Smooth muscle cell (in vitro differentiated cells): ENCODE measurements at regions not wholly inside any gene's neighbourhood (a gene's known extent, or its start where the extent isn't known, plus 50 kb on each side); places are given as distances from the start of the nearest gene placed in this dataset.

Source experiments
- DNase-seq: peaks from one replicate; lab custom pipeline; 2025; ENCODE audit not compliant: unreplicated experiment; lab: John Stamatoyannopoulos, UW
- H2AFZ ChIP-seq: fragments of 200-600 bp; sonication (generic); 2 replicates; pipeline ENCODE4 v1.6.0; 2016; ENCODE audit warnings: antibody characterized with exemption, low read depth, mild to moderate bottlenecking
- H3F3A ChIP-seq: fragments of 200-600 bp; sonication (generic); 2 replicates; pipeline ENCODE4 v1.6.0; 2017; ENCODE audit warnings: antibody characterized with exemption, low read depth
- H3K27ac ChIP-seq: fragments of 200-600 bp; sonication (generic); 2 replicates; pipeline ENCODE4 v1.5.1; 2016; ENCODE audit warnings: low read depth, mild to moderate bottlenecking
- H3K27me3 ChIP-seq: fragments of 200-600 bp; sonication (generic); 2 replicates; pipeline ENCODE4 v1.6.1; 2016; ENCODE audit warnings: low read depth, mild to moderate bottlenecking
- H3K36me3 ChIP-seq: fragments of 200-600 bp; sonication (generic); 2 replicates; pipeline ENCODE4 v1.5.1; 2016; ENCODE audit warnings: low read depth
- H3K4me1 ChIP-seq: fragments of 200-600 bp; sonication (generic); 2 replicates; pipeline ENCODE4 v1.5.1; 2016; ENCODE audit warnings: low read depth
- H3K4me2 ChIP-seq: fragments of 200-600 bp; sonication (generic); 2 replicates; pipeline ENCODE4 v1.6.0; 2016; ENCODE audit warnings: mild to moderate bottlenecking
- H3K4me3 ChIP-seq: fragments of 200-600 bp; sonication (generic); 2 replicates; pipeline ENCODE4 v1.5.1; 2016; ENCODE audit warnings: mild to moderate bottlenecking
- H3K79me2 ChIP-seq: fragments of 200-600 bp; sonication (generic); 2 replicates; pipeline ENCODE4 v1.6.0; 2016; ENCODE audit warnings: low read depth, mild to moderate bottlenecking
- H3K9ac ChIP-seq: fragments of 200-600 bp; sonication (generic); 2 replicates; pipeline ENCODE4 v1.6.0; 2016; ENCODE audit warnings: low read depth
- H3K9me3 ChIP-seq: fragments of 200-600 bp; sonication (generic); replicated peaks from 2 replicates; pipeline ENCODE4 v1.5.1; 2016; ENCODE audit warnings: low read depth
- H4K20me1 ChIP-seq: fragments of 200-600 bp; sonication (generic); 2 replicates; pipeline ENCODE4 v1.6.0; 2016; ENCODE audit warnings: low read depth
- CTCF ChIP-seq: fragments of 200-600 bp; sonication (generic); IDR thresholded peaks from 2 replicates; pipeline ENCODE4 v1.5.1; 2017; ENCODE audit warnings: borderline replicate concordance, mild to moderate bottlenecking, antibody characterized with exemption; ENCODE audit not compliant: insufficient read depth, poor library complexity, severe bottlenecking
- WGBS: methylation state at CpG from one replicate; pipeline ENCODE4 v1.1.7; 2016; ENCODE audit warnings: low lambda C conversion rate; 5-methylcytosine and 5-hydroxymethylcytosine counted together

GRCh38 chr1:70819785-70820184 lies 227.8 kb downstream of the PTGER3 start:
- Histone ChIP-seq H3K9ac (no peak overlapping the region), H3K27ac (no peak overlapping the region), H3K4me1 (no peaks in the 10 kb centered on the region), H3K79me2 (no peaks in the 10 kb centered on the region), H2AFZ (no peak overlapping the region), H3K27me3 (no peaks in the 10 kb centered on the region), H3K4me3 (no peak overlapping the region), H3K4me2 (no peak overlapping the region), H3K36me3 (no peaks in the 10 kb centered on the region), H3F3A (no peaks in the 10 kb centered on the region), H3K9me3 (no peaks in the 10 kb centered on the region), H4K20me1 (no peaks in the 10 kb centered on the region)
- DNase-seq, result no peak
- TF ChIP-seq CTCF, result no peak

GRCh38 chr1:70820396-70820795 lies 227.2 kb downstream of the PTGER3 start:
- no peak overlapping the region for H3K27ac ChIP-seq
- H3K79me2 ChIP-seq, result no peaks in the 10 kb centered on the region
- no peak overlapping the region for H3K4me3 ChIP-seq
- H3K36me3 ChIP-seq, result no peaks in the 10 kb centered on the region
- TF ChIP-seq CTCF, result no peak
- no peak overlapping the region for H3K9ac ChIP-seq
- H3K4me2 ChIP-seq, result no peak overlapping the region
- H2AFZ ChIP-seq, result no peak overlapping the region
- H4K20me1 ChIP-seq, result no peaks in the 10 kb centered on the region
- no peaks in the 10 kb centered on the region for H3F3A ChIP-seq
- H3K27me3 ChIP-seq, result no peaks in the 10 kb centered on the region
- no peaks in the 10 kb centered on the region for H3K4me1 ChIP-seq
- H3K9me3 ChIP-seq, result no peaks in the 10 kb centered on the region
- DNase-seq, result no peak

GRCh38 chr1:70820995-70821394 lies 226.6 kb downstream of the PTGER3 start:
- Histone ChIP-seq H3K4me2 (no peak overlapping the region), H4K20me1 (no peaks in the 10 kb centered on the region), H3K79me2 (no peaks in the 10 kb centered on the region), H3K27me3 (no peaks in the 10 kb centered on the region), H3K36me3 (no peaks in the 10 kb centered on the region), H3F3A (no peaks in the 10 kb centered on the region), H2AFZ (no peak overlapping the region), H3K27ac (no peak overlapping the region), H3K4me1 (no peaks in the 10 kb centered on the region), H3K4me3 (no peak overlapping the region), H3K9me3 (no peaks in the 10 kb centered on the region), H3K9ac (no peak overlapping the region)
- 58% methylated on average over 2 of the region's 2 CpGs for WGBS
- TF ChIP-seq CTCF, result no peak
- DNase-seq, result no peak

- H3K79me2 ChIP-seq, result no peaks in the 10 kb centered on the region
- H2AFZ ChIP-seq, result no peak overlapping the region
- TF ChIP-seq CTCF, result no peak
- H3K27ac ChIP-seq, result no peak overlapping the region
- H3K4me3 ChIP-seq, result no peak overlapping the region
- DNase-seq, result no peak
- H3K9me3 ChIP-seq, result no peaks in the 10 kb centered on the region
- H3K9ac ChIP-seq, result no peak overlapping the region
- no peaks in the 10 kb centered on the region for H3K36me3 ChIP-seq
- H3K4me2 ChIP-seq, result no peak overlapping the region
- no peaks in the 10 kb centered on the region for H3K27me3 ChIP-seq
- no peaks in the 10 kb centered on the region for H4K20me1 ChIP-seq
- WGBS, result 96% methylated on average over 3 of the region's 3 CpGs
- no peaks in the 10 kb centered on the region for H3F3A ChIP-seq
- H3K4me1 ChIP-seq, result no peaks in the 10 kb centered on the region
Measured at GRCh38 chr1:70826428-70826827, 221.2 kb downstream of the PTGER3 start.
